ENCODE measurements at regions not wholly inside any gene's neighbourhood (a gene's known extent, or its start where the extent isn't known, plus 50 kb on each side); places are given as distances from the start of the nearest gene placed in this dataset.

GRCh38 chr9:35540315-35540714, 50.4 kb downstream of the RUSC2 start:
- DNase-seq (ENCODE audit: low spot score), result no peak

- no peak for DNase-seq (ENCODE audit: low spot score)
Observed at GRCh38 chr9:35546853-35547252, 56.9 kb downstream of the RUSC2 start.

DNA sequence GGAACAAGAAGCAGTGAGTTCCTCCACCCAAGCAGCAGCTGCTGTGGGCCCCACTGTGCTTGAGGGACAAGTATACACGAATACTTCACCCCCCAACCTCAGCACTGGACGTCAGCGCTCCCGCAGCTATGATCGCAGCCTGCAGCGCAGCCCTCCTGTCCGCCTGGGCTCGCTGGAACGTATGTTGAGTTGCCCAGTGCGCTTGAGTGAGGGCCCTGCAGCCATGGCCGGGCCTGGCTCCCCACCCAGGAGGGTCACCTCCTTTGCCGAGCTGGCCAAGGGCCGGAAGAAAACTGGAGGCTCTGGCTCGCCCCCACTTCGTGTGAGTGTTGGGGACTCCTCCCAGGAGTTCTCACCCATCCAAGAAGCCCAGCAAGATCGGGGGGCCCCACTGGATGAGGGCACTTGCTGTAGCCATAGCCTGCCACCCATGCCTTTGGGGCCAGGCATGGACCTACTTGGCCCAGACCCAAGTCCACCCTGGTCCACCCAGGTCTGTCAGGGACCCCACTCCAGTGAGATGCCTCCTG, 57.1 kb upstream of the TESK1 start:
- DNase-seq (ENCODE audit: low spot score), result no peak

DNA sequence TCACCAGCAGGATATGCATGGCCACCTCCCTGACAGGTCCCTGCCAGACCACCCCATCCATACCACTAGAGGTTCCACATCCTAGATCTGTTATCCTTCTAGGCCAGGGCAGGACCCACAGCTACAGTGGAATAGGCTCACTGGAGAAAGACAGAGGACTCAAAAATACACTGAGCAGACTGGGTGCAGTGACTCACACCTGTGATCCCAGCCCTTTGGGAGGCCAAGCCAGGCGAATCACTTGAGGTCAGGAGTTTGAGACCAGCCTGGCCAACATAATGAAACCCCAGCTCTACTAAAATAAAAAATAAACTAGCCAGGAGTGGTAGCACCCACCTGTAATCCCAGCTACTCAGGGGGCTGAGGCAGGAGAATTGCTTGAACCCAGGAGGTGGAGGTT, 56.5 kb upstream of the TESK1 start:
- no peak for DNase-seq (ENCODE audit: low spot score)

- no peak for DNase-seq (ENCODE audit: low spot score)
Observed at GRCh38 chr9:35549441-35549840, 55.6 kb upstream of the TESK1 start.

- no peak for DNase-seq (ENCODE audit: low spot score)
Observed at GRCh38 chr9:35552376-35552775, 52.7 kb upstream of the TESK1 start.

- no peak for DNase-seq (ENCODE audit: low spot score)
Observed at GRCh38 chr9:35552837-35553236, 52.2 kb upstream of the TESK1 start.

- peak; percentile 30 for DNase-seq (ENCODE audit: low spot score)
Observed at GRCh38 chr9:35553670-35554543, 51.2 kb upstream of the TESK1 start.

GRCh38 chr9:35555246-35555701, 49.8 kb upstream of the TESK1 start:
- no peak for DNase-seq (ENCODE audit: low spot score)

Data from germinal center (tissue), 1 donor.